K562 (cell line): ENCODE measurements at regions not wholly inside any gene's neighbourhood (a gene's known extent, or its start where the extent isn't known, plus 50 kb on each side); places are given as distances from the start of the nearest gene placed in this dataset.

Experiments
- ATAC-seq: fragments of 200-7000 bp; cut with Tn5 transposase; 3 replicates; pipeline ENCODE4 v1.9.1; 2020; ENCODE audit warnings: moderate library complexity
- BruUV-seq: library from RNA; stranded (reverse); fragments of 400-500 nt; replicated peaks from 2 replicates; lab custom pipeline; 2021; lab: Mats Ljungman, UMichigan
- CTCF ChIA-PET: fragments of 300-600 bp; formaldehyde crosslinking; extraction: SDS; loops from one replicate; lab custom pipeline; 2021; ENCODE audit warnings: low intra/inter-chr PET ratio; lab: Yijun Ruan, JAX
- POLR2A ChIA-PET: fragments of 300-600, 350-650 bp; sonication (Branson Sonifier 250); formaldehyde crosslinking; extraction: SDS; loops from one replicate; lab custom pipeline; 2021; ENCODE audit warnings: antibody characterized with exemption, inconsistent platforms; lab: Yijun Ruan, JAX
- DNase-seq, 4 experiments: peaks; one replicate each; pipeline versions ENCODE4 v3.0.0 to v3.0.0-alpha.2; 2011 to 2018; ENCODE audit warnings: low spot score in 3 of 4, mixed read lengths in 3 of 4; ENCODE audit errors: extremely low read depth in 1 of 4
- FAIRE-seq: peaks from 2 replicates; lab custom pipeline; 2011; peaks lifted over from hg19 to GRCh38; lab: Jason Lieb, UNC
- H2AFZ ChIP-seq: 2 replicates; pipeline ENCODE4 v1.6.0; 2011; ENCODE audit warnings: low read depth, low read length, control low read depth, inconsistent platforms
- H3K27ac ChIP-seq: fragments of 200-600 bp; 3 replicates; pipeline ENCODE4 v1.8.0; 2011; ENCODE audit warnings: low read depth, mild to moderate bottlenecking, control low read depth, inconsistent platforms, low read length, moderate library complexity, mixed read lengths; ENCODE audit errors: extremely low read depth
- H3K27me3 ChIP-seq, 2 experiments: fragments of 300-600 bp in 1 of 2; 2 replicates in 1 of 2; 3 replicates in 1 of 2; pipeline versions ENCODE4 v1.6.0 to v1.8.0; 2011; ENCODE audit warnings: inconsistent platforms in 2 of 2, low read length in 2 of 2, mild to moderate bottlenecking in 1 of 2, mixed read lengths in 1 of 2, moderate library complexity in 1 of 2; ENCODE audit not compliant: control insufficient read depth in 2 of 2, insufficient read depth in 2 of 2
- H3K36me3 ChIP-seq: fragments of 300-600 bp; 3 replicates; pipeline ENCODE4 v1.8.0; 2011; ENCODE audit warnings: mild to moderate bottlenecking, low read length, inconsistent platforms; ENCODE audit not compliant: control insufficient read depth, insufficient read depth
- H3K4me1 ChIP-seq, 2 experiments: fragments of 200-600 bp in 1 of 2; replicated peaks in 1 of 2; 2 replicates in 1 of 2; 3 replicates in 1 of 2; pipeline versions ENCODE4 v1.5.1 to v1.8.0; 2011; ENCODE audit warnings: inconsistent platforms in 2 of 2, low read length in 2 of 2, mild to moderate bottlenecking in 1 of 2, mixed read lengths in 1 of 2, moderate library complexity in 1 of 2; ENCODE audit not compliant: control insufficient read depth in 2 of 2, insufficient read depth in 2 of 2
- H3K4me2 ChIP-seq: 2 replicates; pipeline ENCODE4 v1.6.1; 2011; ENCODE audit warnings: low read length, control low read depth, inconsistent platforms, mixed read lengths; ENCODE audit not compliant: insufficient read depth
- H3K4me3 ChIP-seq: fragments of 200-600 bp; sonication (generic), shearing (Covaris generic); 2 replicates; pipeline ENCODE4 v1.5.1; 2016; ENCODE audit warnings: control low read depth, inconsistent platforms
- H3K79me2 ChIP-seq: fragments of 200-600 bp; 3 replicates; pipeline ENCODE4 v1.8.0; 2011; ENCODE audit warnings: low read length, inconsistent platforms; ENCODE audit not compliant: control insufficient read depth, insufficient read depth
- H3K9ac ChIP-seq, 2 experiments: 2 replicates each; pipeline versions ENCODE4 v1.6.0 to v1.6.1; 2011; ENCODE audit warnings: low read depth in 2 of 2, low read length in 2 of 2, control low read depth in 1 of 2, inconsistent platforms in 1 of 2, mild to moderate bottlenecking in 1 of 2, mixed read lengths in 1 of 2; ENCODE audit not compliant: insufficient read depth in 1 of 2
- H3K9me1 ChIP-seq: one replicate; pipeline ENCODE4 v1.6.0; 2011; ENCODE audit warnings: inconsistent platforms, mild to moderate bottlenecking, low read length, moderate library complexity; ENCODE audit not compliant: control insufficient read depth, insufficient read depth
- H3K9me3 ChIP-seq: replicated peaks from 2 replicates; pipeline ENCODE4 v1.5.1; 2011; ENCODE audit warnings: low read depth, low read length, inconsistent platforms; ENCODE audit not compliant: control insufficient read depth, insufficient read depth
- H4K20me1 ChIP-seq: replicated peaks from 2 replicates; pipeline ENCODE4 v1.6.1; 2011; ENCODE audit warnings: low read length, inconsistent platforms, mixed read lengths; ENCODE audit not compliant: control insufficient read depth, insufficient read depth
- BMI1 ChIP-seq: fragments of 150-350 bp; IDR thresholded peaks from 2 replicates; pipeline ENCODE4 v1.6.1; 2014; ENCODE audit warnings: low read length
- BRF1 ChIP-seq: IDR thresholded peaks from 3 replicates; pipeline ENCODE4 v1.6.1; 2011; ENCODE audit warnings: borderline replicate concordance, mild to moderate bottlenecking; ENCODE audit not compliant: insufficient read length; ENCODE audit errors: extremely low read depth
- EP300 ChIP-seq: IDR thresholded peaks from 2 replicates; pipeline ENCODE4 v1.6.1; 2012; ENCODE audit warnings: low read length, improper control_type of control experiment
- SLC30A9 ChIP-seq: fragments of 250-450 bp; sonication (Bioruptor Pico); IDR thresholded peaks from 2 replicates; pipeline ENCODE4 v1.8.0; 2022; ENCODE audit warnings: mild to moderate bottlenecking, moderate library complexity
- SRSF3 ChIP-seq: fragments of 200-400 bp; formaldehyde crosslinking; IDR thresholded peaks from 2 replicates; pipeline ENCODE4 v1.6.1; 2016; ENCODE audit warnings: mild to moderate bottlenecking, low read length, moderate library complexity; ENCODE audit not compliant: insufficient read depth
- TEAD4 ChIP-seq, 2 experiments: sonication (generic) in 1 of 2; formaldehyde crosslinking in 1 of 2; IDR thresholded peaks; 2 replicates each; pipeline versions ENCODE4 v1.6.1 to v1.8.0; 2012 to 2022; ENCODE audit warnings: borderline replicate concordance in 1 of 2, inconsistent platforms in 1 of 2, low read length in 1 of 2, mild to moderate bottlenecking in 1 of 2, missing genetic modification reagents in 1 of 2
- XRCC5 ChIP-seq: fragments of 200-400 bp; formaldehyde crosslinking; IDR thresholded peaks from 2 replicates; pipeline ENCODE4 v1.6.1; 2017; ENCODE audit warnings: low read depth, mild to moderate bottlenecking, low read length
- ZKSCAN3 ChIP-seq: fragments of 250-450 bp; sonication (Bioruptor Pico); IDR thresholded peaks from 2 replicates; pipeline ENCODE4 v1.4.0; 2020
- ZNF212 ChIP-seq: fragments of 450-650 bp; formaldehyde crosslinking; IDR thresholded peaks from 2 replicates; pipeline ENCODE4 v1.4.0; 2020; ENCODE audit warnings: mild to moderate bottlenecking
- ZZZ3 ChIP-seq: fragments of 450-650 bp; IDR thresholded peaks from 2 replicates; pipeline ENCODE4 v1.6.1; 2016; ENCODE audit warnings: antibody characterized with exemption, mild to moderate bottlenecking, moderate library complexity
- WGBS: fragments of 100-300 bp; shearing (Covaris generic); methylation state at CpG from one replicate; pipeline ENCODE4 v1.1.6; 2016; ENCODE audit warnings: low coverage, mixed read lengths; ENCODE audit not compliant: insufficient coverage; ENCODE audit errors: missing lambda C conversion rate; 5-methylcytosine and 5-hydroxymethylcytosine counted together
- in situ Hi-C: fragments of 300-500 bp; cut with MboI; formaldehyde crosslinking; loops from 4 replicates; pipeline ENCODE4 v1.15.0; 2018; ENCODE audit warnings: inconsistent platforms, mixed read lengths
- intact Hi-C: fragments of 100-400 bp; cut with micrococcal nuclease; formaldehyde crosslinking; loops from 2 replicates; pipeline ENCODE4 v1.14.2; 2022
- TF ChIP-seq, protein P1 (sequence below): fragments of 150-350 bp; IDR thresholded peaks from 2 replicates; pipeline ENCODE4 v1.6.1; 2014; ENCODE audit warnings: low read depth, mild to moderate bottlenecking, low read length, borderline replicate concordance

DNA sequence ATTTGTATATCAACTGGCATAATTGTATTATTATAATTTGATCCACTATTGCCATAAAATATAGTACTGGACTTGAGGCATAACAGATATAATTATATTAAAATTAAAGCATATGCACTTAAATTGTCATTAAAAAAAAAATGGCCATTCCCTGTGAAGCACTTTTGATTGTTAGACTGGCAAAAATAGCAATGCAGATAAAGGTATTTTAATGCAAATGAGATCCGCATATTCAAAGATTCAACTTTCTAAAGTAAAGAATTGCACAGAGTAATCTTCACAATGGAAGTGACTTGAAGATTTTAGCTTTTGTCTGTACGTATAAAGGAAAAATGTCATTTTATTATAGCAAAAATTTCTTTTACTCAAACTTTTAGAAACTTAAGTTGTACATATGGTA is 871.8 kb upstream of the PABPC4L start:
- no peaks in the 10 kb centered on the region for H4K20me1 ChIP-seq
- no peak overlapping the region for H2AFZ ChIP-seq
- POLR2A ChIA-PET = no interaction called here
- H3K36me3 ChIP-seq = no peaks in the 10 kb centered on the region
- no peak overlapping the region for H3K4me3 ChIP-seq
- no peak for ATAC-seq
- in situ Hi-C loops (no loop called here), intact Hi-C loops (no loop called here)
- H3K27ac ChIP-seq = no peak overlapping the region
- no TSS peak for BruUV-seq
- H3K9me1 ChIP-seq = no peaks in the 10 kb centered on the region
- no peak overlapping the region for H3K9ac ChIP-seq
- H3K79me2 ChIP-seq = no peaks in the 10 kb centered on the region
- no peak for FAIRE-seq
- H3K27me3 ChIP-seq = no peaks in the 10 kb centered on the region
- CTCF ChIA-PET = no interaction called here
- H3K4me1 ChIP-seq = no peaks in the 10 kb centered on the region
- WGBS = 0% methylated on average over 2 of the region's 2 CpGs
- DNase-seq = no peak
- no peak overlapping the region for H3K4me2 ChIP-seq
- no peaks in the 10 kb centered on the region for H3K9me3 ChIP-seq
- TF ChIP-seq TEAD4 (IDR thresholded peaks at IDR 0.05; ENCODE audit: low read length) (no peak), TEAD4 (CRISPR knock-in tag; IDR thresholded peaks at IDR 0.05; ENCODE audit: borderline replicate concordance) (no peak), BMI1 (no peak), SLC30A9 (CRISPR knock-in tag) (no peak), XRCC5 (no peak), ZNF212 (no peak), SRSF3 (no peak), ZKSCAN3 (no peak), BRF1 (no peak), EP300 (no peak), ZZZ3 (no peak)
- TF ChIP-seq, protein P1, sequence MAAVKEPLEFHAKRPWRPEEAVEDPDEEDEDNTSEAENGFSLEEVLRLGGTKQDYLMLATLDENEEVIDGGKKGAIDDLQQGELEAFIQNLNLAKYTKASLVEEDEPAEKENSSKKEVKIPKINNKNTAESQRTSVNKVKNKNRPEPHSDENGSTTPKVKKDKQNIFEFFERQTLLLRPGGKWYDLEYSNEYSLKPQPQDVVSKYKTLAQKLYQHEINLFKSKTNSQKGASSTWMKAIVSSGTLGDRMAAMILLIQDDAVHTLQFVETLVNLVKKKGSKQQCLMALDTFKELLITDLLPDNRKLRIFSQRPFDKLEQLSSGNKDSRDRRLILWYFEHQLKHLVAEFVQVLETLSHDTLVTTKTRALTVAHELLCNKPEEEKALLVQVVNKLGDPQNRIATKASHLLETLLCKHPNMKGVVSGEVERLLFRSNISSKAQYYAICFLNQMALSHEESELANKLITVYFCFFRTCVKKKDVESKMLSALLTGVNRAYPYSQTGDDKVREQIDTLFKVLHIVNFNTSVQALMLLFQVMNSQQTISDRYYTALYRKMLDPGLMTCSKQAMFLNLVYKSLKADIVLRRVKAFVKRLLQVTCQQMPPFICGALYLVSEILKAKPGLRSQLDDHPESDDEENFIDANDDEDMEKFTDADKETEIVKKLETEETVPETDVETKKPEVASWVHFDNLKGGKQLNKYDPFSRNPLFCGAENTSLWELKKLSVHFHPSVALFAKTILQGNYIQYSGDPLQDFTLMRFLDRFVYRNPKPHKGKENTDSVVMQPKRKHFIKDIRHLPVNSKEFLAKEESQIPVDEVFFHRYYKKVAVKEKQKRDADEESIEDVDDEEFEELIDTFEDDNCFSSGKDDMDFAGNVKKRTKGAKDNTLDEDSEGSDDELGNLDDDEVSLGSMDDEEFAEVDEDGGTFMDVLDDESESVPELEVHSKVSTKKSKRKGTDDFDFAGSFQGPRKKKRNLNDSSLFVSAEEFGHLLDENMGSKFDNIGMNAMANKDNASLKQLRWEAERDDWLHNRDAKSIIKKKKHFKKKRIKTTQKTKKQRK = no peak
